ENCODE measurements at regions not wholly inside any gene's neighbourhood (a gene's known extent, or its start where the extent isn't known, plus 50 kb on each side); places are given as distances from the start of the nearest gene placed in this dataset.
"Not testable (repeated sequence)": the region's sequence is repeated elsewhere in the genome, so short reads cannot be mapped to it uniquely, and the experiment has no call there.

GRCh38 chr2:224145751-224146355, 106.8 kb upstream of the SERPINE2 start:
- DNase-seq: no peak

GRCh38 chr2:224143526-224143925, 104.4 kb upstream of the SERPINE2 start:
- no peak for DNase-seq

GRCh38 chr2:224142397-224143312, 103.6 kb upstream of the SERPINE2 start:
- no peak for DNase-seq

GRCh38 chr2:224141304-224141703, 102.2 kb upstream of the SERPINE2 start:
- no peak for DNase-seq

GRCh38 chr2:224137208-224137607, 98.1 kb upstream of the SERPINE2 start:
- no peak for DNase-seq

- no peak for DNase-seq
Observed at GRCh38 chr2:224136396-224136795, 97.3 kb upstream of the SERPINE2 start.

GRCh38 chr2:224135881-224136280, 96.8 kb upstream of the SERPINE2 start:
- DNase-seq: no peak

GRCh38 chr2:224134003-224134734, 95.1 kb upstream of the SERPINE2 start:
- DNase-seq: no peak

- DNase-seq: no peak
Observed at GRCh38 chr2:224133387-224133786, 94.3 kb upstream of the SERPINE2 start.

GRCh38 chr2:224127871-224128501, 88.9 kb upstream of the SERPINE2 start:
- DNase-seq: no peak

GRCh38 chr2:224126440-224126839, 87.4 kb upstream of the SERPINE2 start:
- DNase-seq: no peak

- DNase-seq: no peak
Observed at GRCh38 chr2:224126003-224126402, 86.9 kb upstream of the SERPINE2 start.

- DNase-seq: no peak
Observed at GRCh38 chr2:224122542-224122941, 83.5 kb upstream of the SERPINE2 start.

GRCh38 chr2:224121406-224122067, 82.5 kb upstream of the SERPINE2 start:
- DNase-seq: no peak

- no peak for DNase-seq
Observed at GRCh38 chr2:224120986-224121385, 81.9 kb upstream of the SERPINE2 start.

- not testable (repeated sequence) for DNase-seq
Observed at GRCh38 chr2:224119846-224120245, 80.8 kb upstream of the SERPINE2 start.

- no peak for DNase-seq
Observed at GRCh38 chr2:224114428-224114827, 75.3 kb upstream of the SERPINE2 start.

- DNase-seq: not testable (repeated sequence)
Observed at GRCh38 chr2:224113930-224114329, 74.8 kb upstream of the SERPINE2 start.

- DNase-seq: no peak
Observed at GRCh38 chr2:224111576-224111975, 72.5 kb upstream of the SERPINE2 start.

- DNase-seq: no peak
Observed at GRCh38 chr2:224110811-224111210, 71.7 kb upstream of the SERPINE2 start.

GRCh38 chr2:224109751-224110150, 70.7 kb upstream of the SERPINE2 start:
- DNase-seq: no peak

GRCh38 chr2:224106794-224107193, 67.7 kb upstream of the SERPINE2 start:
- DNase-seq: no peak

Measured in NCI-H524 treated with DMSO at 0.1 percent for 48 hours (cell line).